Peyer's patch (tissue), 4 donors: ENCODE measurements at regions not wholly inside any gene's neighbourhood (a gene's known extent, or its start where the extent isn't known, plus 50 kb on each side); places are given as distances from the start of the nearest gene placed in this dataset.

Experiments
- DNase-seq, 3 donors: peaks; one replicate each; pipeline ENCODE4 v3.0.0-alpha.2; 2017 to 2019
- H3K27ac ChIP-seq, 4 donors: fragments of 200-600 bp; sonication (generic); one replicate each; pipeline ENCODE4 v1.5.1; 2016 to 2019
- H3K27me3 ChIP-seq, 2 donors: fragments of 200-600 bp; sonication (generic); one replicate each; pipeline ENCODE4 v1.5.1; 2019
- H3K36me3 ChIP-seq, 3 donors: fragments of 200-600 bp; sonication (generic); one replicate each; pipeline ENCODE4 v1.5.1; 2016 to 2019
- H3K4me1 ChIP-seq, 4 donors: fragments of 200-600 bp; sonication (generic); one replicate each; pipeline ENCODE4 v1.5.1; 2016 to 2019
- H3K4me3 ChIP-seq, 4 donors: fragments of 200-600 bp; sonication (generic); 1 replicate in 3 of 4; 2 replicates in 1 of 4; pipeline ENCODE4 v1.5.1; 2016 to 2019; ENCODE audit warnings: mild to moderate bottlenecking in 1 of 4
- H3K9me3 ChIP-seq, 4 donors: fragments of 200-600 bp; sonication (generic); one replicate each; pipeline ENCODE4 v1.5.1; 2016 to 2019; ENCODE audit warnings: mild to moderate bottlenecking in 1 of 4
- POLR2A ChIP-seq, 2 donors: fragments of 450-650 bp; IDR thresholded peaks; one replicate each; pipeline ENCODE4 v1.5.1; 2017; ENCODE audit warnings: antibody characterized with exemption in 2 of 2, mild to moderate bottlenecking in 2 of 2, moderate library complexity in 2 of 2
- TF ChIP-seq, protein P1 (sequence below), 6 experiments: fragments of 450-650 bp in 4 of 6; fragments of 200-600 bp in 2 of 6; sonication (generic) in 1 of 6; IDR thresholded peaks; one replicate each; pipeline ENCODE4 v1.5.1; 2017 to 2019; ENCODE audit warnings: antibody characterized with exemption in 6 of 6, mild to moderate bottlenecking in 3 of 6, moderate library complexity in 1 of 6

DNA sequence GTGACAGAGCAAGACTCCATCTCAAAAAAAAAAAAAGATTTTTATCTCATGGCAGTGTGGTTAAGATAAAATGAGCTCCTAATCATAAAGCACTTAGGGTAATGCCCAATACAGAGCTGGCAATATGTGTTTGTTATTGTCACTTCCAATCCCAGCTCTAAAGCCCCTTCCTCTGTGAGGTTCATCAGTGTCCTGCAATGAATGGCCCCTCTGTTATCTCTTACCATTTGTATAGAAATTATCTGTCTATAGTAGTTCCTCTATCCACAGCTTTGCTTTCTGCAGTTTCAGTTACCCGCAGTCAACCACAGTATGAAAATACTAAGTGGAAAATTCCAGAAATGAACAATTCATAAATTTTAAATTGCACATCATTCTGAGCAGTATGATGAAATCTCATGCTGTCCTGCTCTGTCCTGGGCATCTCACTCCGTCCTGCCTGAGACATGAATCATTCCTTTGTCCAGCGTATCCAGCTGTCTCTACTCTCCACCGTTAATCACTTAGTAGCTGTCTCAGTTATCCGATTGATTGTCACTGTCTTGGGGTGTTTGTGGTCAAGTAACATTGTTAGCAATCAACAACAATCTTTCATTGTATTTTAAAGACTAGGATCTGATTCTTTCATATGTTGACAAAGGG, 50.2 kb upstream of the DNAH14 start:
- peaks cover 0 to 11% (median 0%) of the 10 kb centered on the region in 4 donors for H3K4me1 ChIP-seq
- no peak for DNase-seq
- H3K9me3 ChIP-seq: no peaks in the 10 kb centered on the region
- no peak overlapping the region for H3K4me3 ChIP-seq
- H3K27me3 ChIP-seq: no peaks in the 10 kb centered on the region
- no peak overlapping the region for H3K27ac ChIP-seq
- no peaks in the 10 kb centered on the region for H3K36me3 ChIP-seq
- TF ChIP-seq, protein P1, sequence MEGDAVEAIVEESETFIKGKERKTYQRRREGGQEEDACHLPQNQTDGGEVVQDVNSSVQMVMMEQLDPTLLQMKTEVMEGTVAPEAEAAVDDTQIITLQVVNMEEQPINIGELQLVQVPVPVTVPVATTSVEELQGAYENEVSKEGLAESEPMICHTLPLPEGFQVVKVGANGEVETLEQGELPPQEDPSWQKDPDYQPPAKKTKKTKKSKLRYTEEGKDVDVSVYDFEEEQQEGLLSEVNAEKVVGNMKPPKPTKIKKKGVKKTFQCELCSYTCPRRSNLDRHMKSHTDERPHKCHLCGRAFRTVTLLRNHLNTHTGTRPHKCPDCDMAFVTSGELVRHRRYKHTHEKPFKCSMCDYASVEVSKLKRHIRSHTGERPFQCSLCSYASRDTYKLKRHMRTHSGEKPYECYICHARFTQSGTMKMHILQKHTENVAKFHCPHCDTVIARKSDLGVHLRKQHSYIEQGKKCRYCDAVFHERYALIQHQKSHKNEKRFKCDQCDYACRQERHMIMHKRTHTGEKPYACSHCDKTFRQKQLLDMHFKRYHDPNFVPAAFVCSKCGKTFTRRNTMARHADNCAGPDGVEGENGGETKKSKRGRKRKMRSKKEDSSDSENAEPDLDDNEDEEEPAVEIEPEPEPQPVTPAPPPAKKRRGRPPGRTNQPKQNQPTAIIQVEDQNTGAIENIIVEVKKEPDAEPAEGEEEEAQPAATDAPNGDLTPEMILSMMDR (IDR thresholded peaks at IDR 0.05): no peak
- TF ChIP-seq POLR2A (IDR thresholded peaks at IDR 0.05): no peak
